Hematopoietic multipotent progenitor cell treated with erythropoietin and hydrocortisone succinate and interleukin-3 and kit ligand, for 4 days (in vitro differentiated cells): ENCODE measurements at regions not wholly inside any gene's neighbourhood (a gene's known extent, or its start where the extent isn't known, plus 50 kb on each side); places are given as distances from the start of the nearest gene placed in this dataset.

ENCODE experiments used
- DNase-seq: peaks from one replicate; pipeline ENCODE4 v3.0.0-alpha.2; 2015

- peak; percentile 59 for DNase-seq
Observed at GRCh38 chr3:27590437-27591298, 106.5 kb upstream of the SLC4A7 start.

GRCh38 chr3:27589795-27590194, 105.6 kb upstream of the SLC4A7 start:
- DNase-seq, result no peak

- DNase-seq, result no peak
Observed at GRCh38 chr3:27585429-27585828, 101.2 kb upstream of the SLC4A7 start.

GRCh38 chr3:27584874-27585273, 100.7 kb upstream of the SLC4A7 start:
- DNase-seq, result no peak

- no peak for DNase-seq
Observed at GRCh38 chr3:27581852-27582251, 97.7 kb upstream of the SLC4A7 start.

GRCh38 chr3:27578032-27578431, 93.8 kb upstream of the SLC4A7 start:
- DNase-seq, result no peak

GRCh38 chr3:27577504-27577903, 93.3 kb upstream of the SLC4A7 start:
- DNase-seq, result no peak

- no peak for DNase-seq
Observed at GRCh38 chr3:27576171-27576570, 92.0 kb upstream of the SLC4A7 start.

- DNase-seq, result no peak
Observed at GRCh38 chr3:27575499-27575898, 91.3 kb upstream of the SLC4A7 start.

GRCh38 chr3:27574438-27574795, 90.2 kb upstream of the SLC4A7 start:
- no peak for DNase-seq

GRCh38 chr3:27573780-27574437, 89.7 kb upstream of the SLC4A7 start:
- DNase-seq, result no peak

- no peak for DNase-seq
Observed at GRCh38 chr3:27573138-27573537, 89.0 kb upstream of the SLC4A7 start.

- no peak for DNase-seq
Observed at GRCh38 chr3:27571345-27571744, 87.2 kb upstream of the SLC4A7 start.

- DNase-seq, result no peak
Observed at GRCh38 chr3:27570421-27571106, 86.4 kb upstream of the SLC4A7 start.

GRCh38 chr3:27568393-27568792, 84.2 kb upstream of the SLC4A7 start:
- no peak for DNase-seq

GRCh38 chr3:27567251-27567650, 83.1 kb upstream of the SLC4A7 start:
- no peak for DNase-seq

GRCh38 chr3:27565201-27565852, 81.1 kb upstream of the SLC4A7 start:
- no peak for DNase-seq

GRCh38 chr3:27561576-27561975, 77.4 kb upstream of the SLC4A7 start:
- DNase-seq, result no peak

GRCh38 chr3:27560484-27561056, 76.4 kb upstream of the SLC4A7 start:
- peak; percentile 74 for DNase-seq

GRCh38 chr3:27559835-27560234, 75.7 kb upstream of the SLC4A7 start:
- no peak for DNase-seq

- no peak for DNase-seq
Observed at GRCh38 chr3:27559381-27559780, 75.2 kb upstream of the SLC4A7 start.

GRCh38 chr3:27557411-27557810, 73.2 kb upstream of the SLC4A7 start:
- no peak for DNase-seq

- DNase-seq, result no peak
Observed at GRCh38 chr3:27556887-27557286, 72.7 kb upstream of the SLC4A7 start.
